ENCODE measurements at regions not wholly inside any gene's neighbourhood (a gene's known extent, or its start where the extent isn't known, plus 50 kb on each side); places are given as distances from the start of the nearest gene placed in this dataset.
"Not testable (repeated sequence)": the region's sequence is repeated elsewhere in the genome, so short reads cannot be mapped to it uniquely, and the experiment has no call there.

- no peak for DNase-seq
These were observed 522.4 kb upstream of the TLE4 start for GRCh38 chr9:79049371-79049770.

GRCh38 chr9:79053598-79053997, 518.2 kb upstream of the TLE4 start:
- peak; percentile 14 for DNase-seq

GRCh38 chr9:79054500-79054899, 517.3 kb upstream of the TLE4 start:
- DNase-seq: no peak

- DNase-seq: no peak
These were observed 515.7 kb upstream of the TLE4 start for GRCh38 chr9:79056041-79056440.

GRCh38 chr9:79057576-79057975, 514.2 kb upstream of the TLE4 start:
- no peak for DNase-seq

- DNase-seq: no peak
These were observed 511.0 kb upstream of the TLE4 start for GRCh38 chr9:79060766-79061165.

- DNase-seq: no peak
These were observed 509.8 kb upstream of the TLE4 start for GRCh38 chr9:79061752-79062616.

- no peak for DNase-seq
These were observed 498.6 kb upstream of the TLE4 start for GRCh38 chr9:79073201-79073600.

GRCh38 chr9:79080536-79080935, 491.2 kb upstream of the TLE4 start:
- DNase-seq: no peak

GRCh38 chr9:79083621-79084020, 488.1 kb upstream of the TLE4 start:
- DNase-seq: no peak

- no peak for DNase-seq
These were observed 484.6 kb upstream of the TLE4 start for GRCh38 chr9:79087133-79087532.

- no peak for DNase-seq
These were observed 482.7 kb upstream of the TLE4 start for GRCh38 chr9:79089054-79089560.

- not testable (repeated sequence) for DNase-seq
These were observed 481.9 kb upstream of the TLE4 start for GRCh38 chr9:79089851-79090250.

- not testable (repeated sequence) for DNase-seq
These were observed 468.5 kb upstream of the TLE4 start for GRCh38 chr9:79103257-79103656.

- DNase-seq: no peak
These were observed 467.5 kb upstream of the TLE4 start for GRCh38 chr9:79104216-79104615.

- DNase-seq: no peak
These were observed 466.8 kb upstream of the TLE4 start for GRCh38 chr9:79104951-79105350.

GRCh38 chr9:79107911-79108676, 463.7 kb upstream of the TLE4 start:
- DNase-seq: no peak

- DNase-seq: no peak
These were observed 460.1 kb upstream of the TLE4 start for GRCh38 chr9:79111653-79112052.

- no peak for DNase-seq
These were observed 456.6 kb upstream of the TLE4 start for GRCh38 chr9:79115176-79115575.

GRCh38 chr9:79116041-79116440, 455.7 kb upstream of the TLE4 start:
- peak; percentile 57 for DNase-seq

- DNase-seq: no peak
These were observed 455.1 kb upstream of the TLE4 start for GRCh38 chr9:79116709-79117108.

GRCh38 chr9:79120533-79120932, 451.2 kb upstream of the TLE4 start:
- peak; percentile 82 for DNase-seq

- DNase-seq: no peak
These were observed 450.8 kb upstream of the TLE4 start for GRCh38 chr9:79120941-79121340.

- no peak for DNase-seq
These were observed 448.4 kb upstream of the TLE4 start for GRCh38 chr9:79123415-79123814.
